OCI-LY1 (cell line): ENCODE measurements at regions not wholly inside any gene's neighbourhood (a gene's known extent, or its start where the extent isn't known, plus 50 kb on each side); places are given as distances from the start of the nearest gene placed in this dataset.

ENCODE experiments used
- H2AFZ ChIP-seq: fragments of 200-600 bp; sonication (generic), shearing (Covaris generic); 2 replicates; pipeline ENCODE4 v1.6.0; 2014; ENCODE audit warnings: antibody characterized with exemption, mild to moderate bottlenecking, low read length
- H3F3A ChIP-seq: fragments of 200-600 bp; sonication (generic), shearing (Covaris generic); 2 replicates; pipeline ENCODE4 v1.6.0; 2014; ENCODE audit warnings: mild to moderate bottlenecking, antibody characterized with exemption, low read length, moderate library complexity; ENCODE audit not compliant: insufficient read depth
- H3K27ac ChIP-seq: fragments of 200-600 bp; sonication (generic); 2 replicates; pipeline ENCODE4 v1.5.1; 2014; ENCODE audit warnings: low read length, mixed run types, mild to moderate bottlenecking, low read depth; ENCODE audit not compliant: poor library complexity, severe bottlenecking
- H3K27me3 ChIP-seq: fragments of 200-600 bp; sonication (generic); 2 replicates; pipeline ENCODE4 v1.6.0; 2014; ENCODE audit warnings: antibody characterized with exemption, mild to moderate bottlenecking, low read length, moderate library complexity; ENCODE audit not compliant: insufficient read depth
- H3K36me3 ChIP-seq: fragments of 200-600 bp; sonication (generic); 2 replicates; pipeline ENCODE4 v1.6.1; 2014; ENCODE audit warnings: mild to moderate bottlenecking, antibody characterized with exemption, low read length, moderate library complexity, mixed read lengths; ENCODE audit not compliant: insufficient read depth
- H3K4me1 ChIP-seq: fragments of 200-600 bp; sonication (generic); 2 replicates; pipeline ENCODE4 v1.5.1; 2014; ENCODE audit warnings: mild to moderate bottlenecking, low read length, moderate library complexity; ENCODE audit not compliant: insufficient read depth, severe bottlenecking
- H3K4me2 ChIP-seq: fragments of 200-600 bp; sonication (generic), shearing (Covaris generic); 2 replicates; pipeline ENCODE4 v1.6.1; 2014; ENCODE audit warnings: low read length
- H3K4me3 ChIP-seq: fragments of 200-600 bp; sonication (generic); 2 replicates; pipeline ENCODE4 v1.5.1; 2014; ENCODE audit warnings: low read length, low read depth, mild to moderate bottlenecking, mixed read lengths; ENCODE audit not compliant: poor library complexity, severe bottlenecking
- H3K79me2 ChIP-seq: fragments of 200-600 bp; shearing (Covaris generic); 2 replicates; pipeline ENCODE4 v1.6.1; 2016; ENCODE audit warnings: mixed run types, low read length, mixed read lengths; ENCODE audit not compliant: insufficient read depth
- H3K9ac ChIP-seq: fragments of 200-600 bp; sonication (generic), shearing (Covaris generic); 2 replicates; pipeline ENCODE4 v1.6.1; 2014; ENCODE audit warnings: mild to moderate bottlenecking, low read length, mixed read lengths
- H3K9me2 ChIP-seq: fragments of 200-600 bp; sonication (generic), shearing (Covaris generic); 2 replicates; pipeline ENCODE4 v1.6.1; 2014; ENCODE audit warnings: low read depth, mild to moderate bottlenecking, low read length, mixed read lengths
- H3K9me3 ChIP-seq: fragments of 200-600 bp; shearing (Covaris generic); 2 replicates; pipeline ENCODE4 v1.6.1; 2014; ENCODE audit warnings: low read length, mixed read lengths
- H4K20me1 ChIP-seq: fragments of 200-600 bp; sonication (generic), shearing (Covaris generic); 2 replicates; pipeline ENCODE4 v1.6.0; 2016; ENCODE audit warnings: mild to moderate bottlenecking, low read length; ENCODE audit not compliant: insufficient read depth
- EZH2 ChIP-seq: fragments of 200-600 bp; sonication (generic), shearing (Covaris generic); IDR thresholded peaks from 2 replicates; pipeline ENCODE4 v1.8.0; 2017; ENCODE audit warnings: borderline replicate concordance, mixed run types, mild to moderate bottlenecking, antibody characterized with exemption, low read length, moderate library complexity, mixed read lengths
- TF ChIP-seq, protein P1 (sequence below): fragments of 200-600 bp; sonication (generic), shearing (Covaris generic); IDR thresholded peaks from 2 replicates; pipeline ENCODE4 v1.5.1; 2017; ENCODE audit warnings: mild to moderate bottlenecking, antibody characterized with exemption, low read length, moderate library complexity, mixed read lengths

DNA sequence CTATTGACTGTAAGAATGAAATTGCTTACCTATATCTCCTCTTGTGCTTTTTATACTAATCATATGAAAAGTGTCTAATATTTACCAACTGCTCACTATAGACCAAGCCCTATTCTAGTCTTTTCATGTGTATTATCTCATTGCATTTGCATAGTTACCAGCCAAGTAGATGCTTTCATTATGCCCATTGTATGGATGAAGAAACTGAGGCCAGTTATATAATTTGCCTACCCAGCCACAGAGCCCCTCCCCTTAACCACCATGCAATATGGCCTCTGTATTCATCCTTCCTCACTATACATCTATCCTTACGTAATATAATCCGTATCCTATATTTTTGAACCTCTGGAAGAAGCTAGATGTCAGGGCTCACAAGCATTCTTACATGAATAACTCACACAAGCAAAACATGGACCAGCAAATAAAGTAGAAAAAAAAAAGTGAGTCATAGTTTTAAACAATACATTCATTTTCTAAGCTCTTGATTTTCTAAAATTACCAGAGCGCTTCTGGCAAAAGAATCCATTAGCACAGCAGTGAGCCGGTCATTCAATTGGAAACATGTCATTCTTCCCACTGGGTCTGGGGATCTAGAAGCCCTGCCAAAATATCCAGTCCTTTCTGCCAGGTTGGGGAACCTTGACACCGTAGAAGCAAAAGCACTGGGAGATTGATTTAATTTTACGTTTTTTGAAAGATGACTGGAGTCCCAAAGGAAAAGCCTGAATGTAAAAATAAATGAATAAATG lies 80.0 kb downstream of the C11orf91 start:
- no peak overlapping the region for H3K27ac ChIP-seq
- no peaks in the 10 kb centered on the region for H3K36me3 ChIP-seq
- H3K79me2 ChIP-seq = no peaks in the 10 kb centered on the region
- no peaks in the 10 kb centered on the region for H4K20me1 ChIP-seq
- H2AFZ ChIP-seq = no peak overlapping the region
- no peaks in the 10 kb centered on the region for H3K9me2 ChIP-seq
- H3K9ac ChIP-seq = no peak overlapping the region
- no peaks in the 10 kb centered on the region for H3K4me1 ChIP-seq
- H3K4me3 ChIP-seq = no peak overlapping the region
- TF ChIP-seq, protein P1, sequence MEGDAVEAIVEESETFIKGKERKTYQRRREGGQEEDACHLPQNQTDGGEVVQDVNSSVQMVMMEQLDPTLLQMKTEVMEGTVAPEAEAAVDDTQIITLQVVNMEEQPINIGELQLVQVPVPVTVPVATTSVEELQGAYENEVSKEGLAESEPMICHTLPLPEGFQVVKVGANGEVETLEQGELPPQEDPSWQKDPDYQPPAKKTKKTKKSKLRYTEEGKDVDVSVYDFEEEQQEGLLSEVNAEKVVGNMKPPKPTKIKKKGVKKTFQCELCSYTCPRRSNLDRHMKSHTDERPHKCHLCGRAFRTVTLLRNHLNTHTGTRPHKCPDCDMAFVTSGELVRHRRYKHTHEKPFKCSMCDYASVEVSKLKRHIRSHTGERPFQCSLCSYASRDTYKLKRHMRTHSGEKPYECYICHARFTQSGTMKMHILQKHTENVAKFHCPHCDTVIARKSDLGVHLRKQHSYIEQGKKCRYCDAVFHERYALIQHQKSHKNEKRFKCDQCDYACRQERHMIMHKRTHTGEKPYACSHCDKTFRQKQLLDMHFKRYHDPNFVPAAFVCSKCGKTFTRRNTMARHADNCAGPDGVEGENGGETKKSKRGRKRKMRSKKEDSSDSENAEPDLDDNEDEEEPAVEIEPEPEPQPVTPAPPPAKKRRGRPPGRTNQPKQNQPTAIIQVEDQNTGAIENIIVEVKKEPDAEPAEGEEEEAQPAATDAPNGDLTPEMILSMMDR = no peak
- TF ChIP-seq EZH2 = no peak
- H3F3A ChIP-seq = no peaks in the 10 kb centered on the region
- H3K27me3 ChIP-seq = no peaks in the 10 kb centered on the region
- no peaks in the 10 kb centered on the region for H3K9me3 ChIP-seq
- no peak overlapping the region for H3K4me2 ChIP-seq

DNA sequence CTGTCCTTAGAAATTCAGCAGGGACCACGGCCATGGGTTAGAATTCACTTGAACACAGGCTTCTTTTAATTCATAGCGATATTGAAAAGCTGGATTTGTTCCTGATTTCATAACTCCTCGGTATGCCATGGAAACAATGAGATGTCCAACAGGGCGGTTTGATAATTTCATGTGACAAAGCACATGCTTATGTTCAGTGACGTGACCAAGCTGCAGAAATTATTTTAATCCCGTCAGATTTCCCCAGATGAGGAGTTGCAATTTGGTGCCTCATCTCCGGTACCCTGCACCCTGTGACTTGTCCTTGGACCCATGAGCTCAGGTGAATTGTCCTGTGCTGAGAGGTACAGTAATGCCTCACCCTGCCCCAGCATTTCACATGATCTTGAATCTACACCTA lies 81.7 kb downstream of the C11orf91 start:
- H3K4me2 ChIP-seq = no peak overlapping the region
- no peak overlapping the region for H3K27ac ChIP-seq
- H4K20me1 ChIP-seq = no peaks in the 10 kb centered on the region
- no peaks in the 10 kb centered on the region for H3F3A ChIP-seq
- no peak overlapping the region for H3K4me3 ChIP-seq
- no peak overlapping the region for H2AFZ ChIP-seq
- H3K9ac ChIP-seq = no peak overlapping the region
- H3K79me2 ChIP-seq = no peaks in the 10 kb centered on the region
- no peaks in the 10 kb centered on the region; the same call in 1 of the 2 replicates for H3K9me2 ChIP-seq
- TF ChIP-seq EZH2 = no peak
- TF ChIP-seq, protein P1 = no peak
- H3K9me3 ChIP-seq = no peaks in the 10 kb centered on the region
- H3K4me1 ChIP-seq = no peaks in the 10 kb centered on the region
- no peaks in the 10 kb centered on the region for H3K27me3 ChIP-seq
- no peaks in the 10 kb centered on the region for H3K36me3 ChIP-seq

DNA sequence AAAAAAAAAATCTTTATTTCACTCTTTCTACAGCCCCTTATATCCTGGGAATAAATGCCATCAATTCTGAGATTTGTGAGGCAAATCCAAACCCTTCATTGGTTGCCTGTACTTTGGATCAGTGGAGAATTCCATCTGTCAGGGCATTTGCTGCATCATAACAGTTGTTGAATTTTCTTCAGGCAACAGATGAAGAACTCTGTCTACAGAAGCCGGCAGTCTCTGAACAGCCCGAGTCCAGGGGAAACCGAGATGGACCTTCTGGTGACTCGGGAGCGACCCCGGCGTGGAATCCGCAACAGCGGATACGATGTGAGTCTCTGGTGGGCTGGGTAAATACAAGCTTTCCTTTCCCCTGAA lies 82.3 kb downstream of the C11orf91 start:
- Histone ChIP-seq H3K79me2 (no peaks in the 10 kb centered on the region), H3K9me2 (no peaks in the 10 kb centered on the region; the same call in 1 of the 2 replicates), H3K27ac (no peak overlapping the region), H3K27me3 (no peaks in the 10 kb centered on the region), H3K4me2 (no peak overlapping the region), H3K4me3 (no peak overlapping the region), H4K20me1 (no peaks in the 10 kb centered on the region), H3K4me1 (no peaks in the 10 kb centered on the region), H3K9me3 (no peaks in the 10 kb centered on the region), H3K9ac (no peak overlapping the region), H2AFZ (no peak overlapping the region), H3F3A (no peaks in the 10 kb centered on the region), H3K36me3 (no peaks in the 10 kb centered on the region)
- no peak for TF ChIP-seq EZH2
- TF ChIP-seq, protein P1 = no peak
